Trophoblast cell (in vitro differentiated cells and primary cell): ENCODE measurements at regions not wholly inside any gene's neighbourhood (a gene's known extent, or its start where the extent isn't known, plus 50 kb on each side); places are given as distances from the start of the nearest gene placed in this dataset.

Experiments used
- DNase-seq, 2 donors: peaks; one replicate each; pipeline ENCODE4 v3.0.0-alpha.2; 2016
- H2AFZ ChIP-seq: 2 replicates; pipeline ENCODE4 v1.6.1; 2013; ENCODE audit warnings: low read length, moderate library complexity, mild to moderate bottlenecking; ENCODE audit not compliant: insufficient read depth, poor library complexity
- H2AK5ac ChIP-seq: 2 replicates; pipeline ENCODE4 v1.6.1; 2013; ENCODE audit warnings: mild to moderate bottlenecking, low read length
- H2BK120ac ChIP-seq: 2 replicates; pipeline ENCODE4 v1.6.1; 2013; ENCODE audit warnings: low read length, mild to moderate bottlenecking, moderate library complexity; ENCODE audit not compliant: insufficient read depth, poor library complexity
- H2BK12ac ChIP-seq: 2 replicates; pipeline ENCODE4 v1.6.1; 2013; ENCODE audit warnings: mild to moderate bottlenecking, low read length, moderate library complexity
- H2BK5ac ChIP-seq: 2 replicates; pipeline ENCODE4 v1.6.1; 2013; ENCODE audit warnings: low read length, low read depth, moderate library complexity, mild to moderate bottlenecking; ENCODE audit not compliant: poor library complexity
- H3K14ac ChIP-seq: 2 replicates; pipeline ENCODE4 v1.6.1; 2013; ENCODE audit warnings: mild to moderate bottlenecking, low read length
- H3K18ac ChIP-seq: 2 replicates; pipeline ENCODE4 v1.6.1; 2013; ENCODE audit warnings: mild to moderate bottlenecking, low read length
- H3K23ac ChIP-seq: 2 replicates; pipeline ENCODE4 v1.6.1; 2013; ENCODE audit warnings: low read length
- H3K27ac ChIP-seq: 2 replicates; pipeline ENCODE4 v1.5.1; 2013; ENCODE audit warnings: low read depth, mild to moderate bottlenecking, inconsistent platforms, low read length, moderate library complexity
- H3K27me3 ChIP-seq: 2 replicates; pipeline ENCODE4 v1.6.1; 2013; ENCODE audit warnings: inconsistent platforms, mild to moderate bottlenecking, low read length, moderate library complexity; ENCODE audit not compliant: insufficient read depth
- H3K36me3 ChIP-seq, 2 experiments: 1 replicate in 1 of 2; 2 replicates in 1 of 2; pipeline ENCODE4 v1.6.1; 2013; ENCODE audit warnings: low read length in 2 of 2, mild to moderate bottlenecking in 2 of 2, moderate library complexity in 1 of 2; ENCODE audit not compliant: insufficient read depth in 2 of 2, control insufficient read depth in 1 of 2
- H3K4ac ChIP-seq: 2 replicates; pipeline ENCODE4 v1.6.1; 2013; ENCODE audit warnings: low read depth, mild to moderate bottlenecking, low read length, moderate library complexity
- H3K4me1 ChIP-seq, 2 experiments: 1 replicate in 1 of 2; 2 replicates in 1 of 2; pipeline ENCODE4 v1.6.1; 2013; ENCODE audit warnings: low read length in 2 of 2, mild to moderate bottlenecking in 2 of 2, moderate library complexity in 1 of 2; ENCODE audit not compliant: insufficient read depth in 2 of 2, control insufficient read depth in 1 of 2
- H3K4me2 ChIP-seq: 2 replicates; pipeline ENCODE4 v1.6.1; 2013; ENCODE audit warnings: inconsistent platforms, mild to moderate bottlenecking, low read length, moderate library complexity
- H3K4me3 ChIP-seq: 2 replicates; pipeline ENCODE4 v1.5.1; 2013; ENCODE audit warnings: mild to moderate bottlenecking, low read depth, low read length, inconsistent platforms
- H3K79me1 ChIP-seq: one replicate; pipeline ENCODE4 v1.6.1; 2013; ENCODE audit warnings: low read length
- H3K79me2 ChIP-seq: 2 replicates; pipeline ENCODE4 v1.6.1; 2013; ENCODE audit warnings: low read length, mild to moderate bottlenecking; ENCODE audit not compliant: control insufficient read depth, insufficient read depth, poor library complexity
- H3K9ac ChIP-seq: 2 replicates; pipeline ENCODE4 v1.6.1; 2013; ENCODE audit warnings: mild to moderate bottlenecking, low read length
- H3K9me3 ChIP-seq: 2 replicates; pipeline ENCODE4 v1.6.1; 2013; ENCODE audit warnings: low read depth, mild to moderate bottlenecking, control low read depth, inconsistent platforms, low read length; ENCODE audit not compliant: insufficient read depth
- H4K12ac ChIP-seq: 2 replicates; pipeline ENCODE4 v1.6.1; 2013; ENCODE audit warnings: low read depth, mild to moderate bottlenecking, low read length, moderate library complexity
- H4K8ac ChIP-seq: 2 replicates; pipeline ENCODE4 v1.6.1; 2013; ENCODE audit warnings: low read depth, mild to moderate bottlenecking, low read length, moderate library complexity
- H4K91ac ChIP-seq: one replicate; pipeline ENCODE4 v1.6.1; 2013; ENCODE audit warnings: low read depth, mild to moderate bottlenecking, low read length, moderate library complexity
- WGBS: extraction: QIAGEN DNeasy Blood & Tissue Kit; methylation state at CpG from one replicate; pipeline ENCODE4 v1.1.7; 2013; ENCODE audit warnings: missing lambda C conversion rate; ENCODE audit not compliant: insufficient read length, insufficient coverage; ENCODE audit errors: extremely low coverage; 5-methylcytosine and 5-hydroxymethylcytosine counted together

GRCh38 chr1:112769611-112770010 is 54.5 kb upstream of the PPM1J start:
- Histone ChIP-seq H3K79me2 (no peaks in the 10 kb centered on the region), H3K4ac (no peak overlapping the region), H2AFZ (no peak overlapping the region), H3K27ac (no peak overlapping the region), H4K8ac (no peak overlapping the region), H3K27me3 (no peaks in the 10 kb centered on the region), H3K36me3 (no peaks in the 10 kb centered on the region), H2BK5ac (no peak overlapping the region), H3K9ac (no peak overlapping the region), H4K12ac (no peak overlapping the region), H4K91ac (no peak overlapping the region), H3K79me1 (no peaks in the 10 kb centered on the region), H3K4me3 (no peak overlapping the region), H2BK12ac (no peak overlapping the region), H3K9me3 (no peaks in the 10 kb centered on the region), H3K18ac (no peak overlapping the region), H2BK120ac (no peak overlapping the region), H3K4me1 (no peaks in the 10 kb centered on the region), H3K23ac (no peak overlapping the region), H2AK5ac (no peak overlapping the region), H3K4me2 (no peak overlapping the region), H3K14ac (no peak overlapping the region)
- no peak for DNase-seq
- WGBS, result no CpG with 5 or more reads among the region's 4 CpGs

- no CpG with 5 or more reads among the region's 3 CpGs for WGBS
- Histone ChIP-seq H4K12ac (no peak overlapping the region), H2AK5ac (no peak overlapping the region)
These were observed 52.5 kb upstream of the PPM1J start for GRCh38 chr1:112767646-112768045.

More at GRCh38 chr1:112767646-112768045, 52.5 kb upstream of the PPM1J start:
- no peak overlapping the region for H2BK120ac ChIP-seq
- H3K18ac ChIP-seq, result no peak overlapping the region
- H3K9ac ChIP-seq, result no peak overlapping the region
- H3K4ac ChIP-seq, result no peak overlapping the region
- no peak overlapping the region for H4K8ac ChIP-seq
- no peaks in the 10 kb centered on the region for H3K27me3 ChIP-seq
- H3K4me2 ChIP-seq, result no peak overlapping the region
- no peak overlapping the region for H2BK12ac ChIP-seq
- no peaks in the 10 kb centered on the region for H3K9me3 ChIP-seq
- H3K36me3 ChIP-seq, result no peaks in the 10 kb centered on the region
- peaks cover 2% of the 10 kb centered on the region for H3K79me2 ChIP-seq
- no peak overlapping the region for H3K4me3 ChIP-seq
- H3K79me1 ChIP-seq, result peaks cover 5% of the 10 kb centered on the region
- peak; percentile 23 to 71 for DNase-seq
- H3K14ac ChIP-seq, result no peak overlapping the region
- H3K27ac ChIP-seq, result no peak overlapping the region
- H3K23ac ChIP-seq, result no peak overlapping the region
- H2BK5ac ChIP-seq, result no peak overlapping the region
- H3K4me1 ChIP-seq, result peaks cover 8 to 10% of the 10 kb centered on the region in 2 experiments
- H4K91ac ChIP-seq, result no peak overlapping the region
- H2AFZ ChIP-seq, result no peak overlapping the region
